SK-N-SH treated with all-trans-retinoic acid at 6 μM for 48 hours (cell line): ENCODE measurements at regions not wholly inside any gene's neighbourhood (a gene's known extent, or its start where the extent isn't known, plus 50 kb on each side); places are given as distances from the start of the nearest gene placed in this dataset.
"Not testable (repeated sequence)": the region's sequence is repeated elsewhere in the genome, so short reads cannot be mapped to it uniquely, and the experiment has no call there.

ENCODE experiments used
- ATAC-seq: fragments of 200-7000 bp; cut with Tn5 transposase; 3 replicates; pipeline ENCODE4 v1.9.1; 2020; ENCODE audit warnings: mild to moderate bottlenecking, moderate library complexity
- ARNTL ChIP-seq: fragments of 450-650 bp; formaldehyde crosslinking; IDR thresholded peaks from 2 replicates; pipeline ENCODE4 v1.5.0; 2020; ENCODE audit warnings: low read depth, mild to moderate bottlenecking, moderate library complexity, borderline replicate concordance
- BACH2 ChIP-seq: fragments of 250-450 bp; sonication (Bioruptor Pico); IDR thresholded peaks from 2 replicates; pipeline ENCODE4 v1.9.0; 2021; ENCODE audit warnings: mild to moderate bottlenecking, borderline replicate concordance
- CREB5 ChIP-seq: fragments of 250-450 bp; sonication (Bioruptor Pico); IDR thresholded peaks from 2 replicates; pipeline ENCODE4 v1.5.1; 2020; ENCODE audit warnings: low read depth, mild to moderate bottlenecking, moderate library complexity
- CSDC2 ChIP-seq: fragments of 250-450 bp; sonication (Bioruptor Pico); IDR thresholded peaks from 2 replicates; pipeline ENCODE4 v1.5.0; 2020; ENCODE audit warnings: mild to moderate bottlenecking, moderate library complexity
- CSRNP3 ChIP-seq: fragments of 250-450 bp; sonication (Bioruptor Pico); IDR thresholded peaks from 2 replicates; pipeline ENCODE4 v1.5.1; 2021; ENCODE audit warnings: mild to moderate bottlenecking, moderate library complexity
- ESRRG ChIP-seq: fragments of 250-450 bp; sonication (Bioruptor Pico); IDR thresholded peaks from 2 replicates; pipeline ENCODE4 v1.6.1; 2021; ENCODE audit warnings: mild to moderate bottlenecking
- GLIS3 ChIP-seq: fragments of 250-450 bp; sonication (Bioruptor Pico); IDR thresholded peaks from 2 replicates; pipeline ENCODE4 v1.5.0; 2020; ENCODE audit warnings: mild to moderate bottlenecking, moderate library complexity
- ISL1 ChIP-seq: fragments of 250-450 bp; sonication (Bioruptor Pico); IDR thresholded peaks from 2 replicates; pipeline ENCODE4 v2.1.2; 2022; ENCODE audit warnings: mild to moderate bottlenecking, moderate library complexity
- OSR1 ChIP-seq: fragments of 250-450 bp; sonication (Bioruptor Pico); IDR thresholded peaks from 2 replicates; pipeline ENCODE4 v1.8.0; 2022; ENCODE audit warnings: moderate library complexity, mild to moderate bottlenecking, inconsistent platforms
- PATZ1 ChIP-seq: fragments of 250-450 bp; sonication (Bioruptor Pico); IDR thresholded peaks from 2 replicates; pipeline ENCODE4 v1.8.0; 2020; ENCODE audit warnings: mild to moderate bottlenecking, moderate library complexity, borderline replicate concordance
- POU6F1 ChIP-seq: fragments of 250-450 bp; sonication (Bioruptor Pico); IDR thresholded peaks from 2 replicates; pipeline ENCODE4 v1.8.0; 2021; ENCODE audit warnings: low read depth, mild to moderate bottlenecking, moderate library complexity, borderline replicate concordance
- PPARA ChIP-seq: fragments of 250-450 bp; sonication (Bioruptor Pico); IDR thresholded peaks from 2 replicates; pipeline ENCODE4 v1.5.0; 2020; ENCODE audit warnings: mild to moderate bottlenecking, borderline replicate concordance
- RARB ChIP-seq: fragments of 250-450 bp; sonication (Bioruptor Pico); IDR thresholded peaks from 2 replicates; pipeline ENCODE4 v1.8.0; 2021; ENCODE audit warnings: mild to moderate bottlenecking, moderate library complexity
- SNAI2 ChIP-seq: fragments of 250-450 bp; sonication (Bioruptor Pico); IDR thresholded peaks from 2 replicates; pipeline ENCODE4 v1.5.0; 2020; ENCODE audit warnings: mild to moderate bottlenecking, moderate library complexity
- TCF4 ChIP-seq: fragments of 250-450 bp; sonication (Bioruptor Pico); IDR thresholded peaks from 2 replicates; pipeline ENCODE4 v1.8.0; 2021; ENCODE audit warnings: mild to moderate bottlenecking, moderate library complexity, borderline replicate concordance
- TSHZ2 ChIP-seq: fragments of 250-450 bp; sonication (Bioruptor Pico); IDR thresholded peaks from 2 replicates; pipeline ENCODE4 v1.5.0; 2020; ENCODE audit warnings: mild to moderate bottlenecking, moderate library complexity
- ZC3H10 ChIP-seq: fragments of 250-450 bp; sonication (Bioruptor Pico); IDR thresholded peaks from 2 replicates; pipeline ENCODE4 v1.5.1; 2021; ENCODE audit warnings: mild to moderate bottlenecking, moderate library complexity
- ZFP30 ChIP-seq: fragments of 450-650 bp; formaldehyde crosslinking; IDR thresholded peaks from 2 replicates; pipeline ENCODE4 v1.5.0; 2022; ENCODE audit warnings: mild to moderate bottlenecking, moderate library complexity
- ZNF565 ChIP-seq: fragments of 450-650 bp; formaldehyde crosslinking; conservative IDR thresholded peaks from 2 replicates; pipeline ENCODE4 v1.5.0; 2020; ENCODE audit warnings: low read depth, mild to moderate bottlenecking, moderate library complexity
- ZNF70 ChIP-seq: fragments of 450-650 bp; formaldehyde crosslinking; IDR thresholded peaks from 2 replicates; pipeline ENCODE4 v1.5.0; 2020; ENCODE audit warnings: mild to moderate bottlenecking, moderate library complexity
- ZNF8 ChIP-seq: fragments of 450-650 bp; formaldehyde crosslinking; IDR thresholded peaks from 2 replicates; pipeline ENCODE4 v1.5.0; 2020; ENCODE audit warnings: mild to moderate bottlenecking, moderate library complexity

- TF ChIP-seq TSHZ2, result no peak
- TF ChIP-seq RARB (CRISPR knock-in tag), result no peak
- no peak for TF ChIP-seq PPARA (CRISPR knock-in tag)
- TF ChIP-seq POU6F1, result no peak
These were observed 626.7 kb upstream of the COX7C start (continued) for GRCh38 chr5:85990998-85991397.

- ATAC-seq, result not testable (repeated sequence)
These were observed 623.1 kb upstream of the COX7C start for GRCh38 chr5:85994653-85995052.

- no peak for ATAC-seq
- TF ChIP-seq ESRRG (CRISPR knock-in tag), result no peak
- no peak for TF ChIP-seq TCF4 (CRISPR knock-in tag)
- TF ChIP-seq CSDC2, result no peak
- no peak for TF ChIP-seq SNAI2 (CRISPR knock-in tag)
- TF ChIP-seq BACH2 (CRISPR knock-in tag), result no peak
- TF ChIP-seq ZFP30 (CRISPR knock-in tag), result no peak
- no peak for TF ChIP-seq ZNF8 (CRISPR knock-in tag)
- TF ChIP-seq OSR1, result no peak
- TF ChIP-seq ZNF565 (CRISPR knock-in tag), result no peak
- no peak for TF ChIP-seq PPARA (CRISPR knock-in tag)
- TF ChIP-seq ISL1 (CRISPR knock-in tag), result no peak
- no peak for TF ChIP-seq RARB (CRISPR knock-in tag)
- no peak for TF ChIP-seq ZC3H10 (CRISPR knock-in tag)
- no peak for TF ChIP-seq ZNF70 (CRISPR knock-in tag)
- no peak for TF ChIP-seq CSRNP3 (CRISPR knock-in tag)
- no peak for TF ChIP-seq GLIS3 (CRISPR knock-in tag)
- TF ChIP-seq ARNTL (CRISPR knock-in tag), result no peak
- no peak for TF ChIP-seq POU6F1
- no peak for TF ChIP-seq PATZ1 (CRISPR knock-in tag)
- TF ChIP-seq CREB5 (CRISPR knock-in tag), result no peak
These were observed 619.1 kb upstream of the COX7C start for GRCh38 chr5:85998656-85999055.
